ENCODE measurements at regions not wholly inside any gene's neighbourhood (a gene's known extent, or its start where the extent isn't known, plus 50 kb on each side); places are given as distances from the start of the nearest gene placed in this dataset.

- TF ChIP-seq EP300 (IDR thresholded peaks at IDR 0.05; ENCODE audit: borderline replicate concordance in 1 of 2, low read depth in 1 of 2, low read length in 1 of 2) (no peak), CTCF (IDR thresholded peaks at IDR 0.05) (no peak), MEF2A (IDR thresholded peaks at IDR 0.05; ENCODE audit: borderline replicate concordance, low read depth) (no peak), IRF3 (IDR thresholded peaks at IDR 0.05; ENCODE audit: low read depth, low read length) (no peak), PBX3 (IDR thresholded peaks at IDR 0.05) (no peak)
These were observed 96.8 kb upstream of the MDM1 start for GRCh38 chr12:68428724-68429501.
